Muscle layer of duodenum (tissue), 2 donors: ENCODE measurements at regions not wholly inside any gene's neighbourhood (a gene's known extent, or its start where the extent isn't known, plus 50 kb on each side); places are given as distances from the start of the nearest gene placed in this dataset.
"Not testable (repeated sequence)": the region's sequence is repeated elsewhere in the genome, so short reads cannot be mapped to it uniquely, and the experiment has no call there.

Experiments
- H3K27ac ChIP-seq: one replicate; pipeline ENCODE4 v1.7.0; 2013; ENCODE audit warnings: mild to moderate bottlenecking, low read length
- H3K27me3 ChIP-seq: one replicate; pipeline ENCODE4 v1.7.0; 2013; ENCODE audit warnings: low read depth, mild to moderate bottlenecking, control low read depth, low read length
- H3K36me3 ChIP-seq, 2 donors: one replicate each; pipeline ENCODE4 v1.7.0; 2013; ENCODE audit warnings: low read length in 2 of 2, control low read depth in 1 of 2, mild to moderate bottlenecking in 1 of 2; ENCODE audit not compliant: insufficient read depth in 2 of 2, control insufficient read depth in 1 of 2
- H3K4me1 ChIP-seq, 2 donors: one replicate each; pipeline ENCODE4 v1.7.0; 2013; ENCODE audit warnings: low read length in 2 of 2, mild to moderate bottlenecking in 2 of 2, control low read depth in 1 of 2, moderate library complexity in 1 of 2; ENCODE audit not compliant: insufficient read depth in 2 of 2, control insufficient read depth in 1 of 2
- H3K4me3 ChIP-seq, 2 donors: one replicate each; pipeline ENCODE4 v1.7.0; 2013; ENCODE audit warnings: low read length in 2 of 2, low read depth in 1 of 2, mild to moderate bottlenecking in 1 of 2
- H3K9me3 ChIP-seq, 2 donors: one replicate each; pipeline ENCODE4 v1.7.0; 2013; ENCODE audit warnings: low read length in 2 of 2, control low read depth in 1 of 2, mild to moderate bottlenecking in 1 of 2; ENCODE audit not compliant: control insufficient read depth in 1 of 2
- donor health status: healthy.

DNA sequence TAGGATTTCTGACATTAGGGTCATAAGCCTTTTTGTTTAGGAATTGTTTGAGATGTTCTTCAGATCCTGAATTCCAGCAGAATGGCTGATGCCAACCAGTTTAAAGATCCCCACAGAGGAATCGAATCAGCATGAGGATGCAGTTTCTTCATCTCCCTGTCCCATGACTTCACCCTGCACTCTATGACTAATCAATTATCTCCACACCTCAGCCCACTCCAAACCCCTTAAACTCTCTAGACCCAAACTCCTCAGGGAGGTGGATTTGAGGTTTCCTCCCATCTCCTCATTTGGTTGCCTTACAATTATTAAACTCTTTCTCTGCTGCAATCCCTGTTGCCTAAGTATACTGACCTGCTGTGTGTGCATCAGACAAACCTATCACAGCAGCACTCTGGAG lies 86.5 kb upstream of the CRY1 start:
- H3K36me3 ChIP-seq: no peaks in the 10 kb centered on the region
- no peaks in the 10 kb centered on the region for H3K27me3 ChIP-seq
- no peak overlapping the region for H3K27ac ChIP-seq
- H3K9me3 ChIP-seq: no peaks in the 10 kb centered on the region
- no peaks in the 10 kb centered on the region for H3K4me1 ChIP-seq
- H3K4me3 ChIP-seq: no peak overlapping the region

- H3K4me1 ChIP-seq: no peaks in the 10 kb centered on the region
- no peak overlapping the region for H3K4me3 ChIP-seq
- H3K36me3 ChIP-seq: no peaks in the 10 kb centered on the region
- H3K27me3 ChIP-seq: no peaks in the 10 kb centered on the region
- no peaks in the 10 kb centered on the region for H3K9me3 ChIP-seq
- H3K27ac ChIP-seq: no peak overlapping the region
Measured at GRCh38 chr12:107180272-107180671, 86.9 kb upstream of the CRY1 start.

DNA sequence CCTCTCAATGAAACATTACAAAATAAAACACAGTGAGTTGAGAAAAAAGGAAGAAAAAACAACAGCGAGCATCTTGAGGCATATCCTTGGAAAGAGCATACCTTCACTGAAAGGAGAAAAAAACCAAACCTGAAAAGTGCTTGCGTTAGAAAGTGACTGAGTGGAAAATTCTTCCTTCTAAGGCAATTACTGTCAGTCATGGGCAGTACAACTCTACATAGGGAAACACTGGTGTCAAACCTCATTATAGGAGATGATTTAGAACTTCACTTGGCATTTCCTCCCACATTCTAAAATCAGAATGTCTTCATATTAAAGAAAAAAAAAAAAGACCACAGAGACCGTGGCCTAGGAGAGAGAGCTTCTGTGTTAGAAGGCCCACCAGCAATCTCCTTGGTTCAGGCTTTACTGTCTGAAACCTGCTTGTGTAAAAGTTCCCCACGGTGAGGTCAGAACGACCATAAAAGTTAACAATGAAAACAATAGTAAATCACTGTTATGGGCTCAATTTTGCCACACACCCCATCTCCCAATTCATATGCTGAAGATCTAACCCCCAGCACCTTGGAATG lies 91.1 kb upstream of the CRY1 start:
- Histone ChIP-seq H3K4me3 (no peak overlapping the region), H3K27ac (no peak overlapping the region), H3K36me3 (no peaks in the 10 kb centered on the region), H3K9me3 (peaks cover 4 to 6% of the 10 kb centered on the region in 2 donors), H3K4me1 (no peaks in the 10 kb centered on the region), H3K27me3 (no peaks in the 10 kb centered on the region)

DNA sequence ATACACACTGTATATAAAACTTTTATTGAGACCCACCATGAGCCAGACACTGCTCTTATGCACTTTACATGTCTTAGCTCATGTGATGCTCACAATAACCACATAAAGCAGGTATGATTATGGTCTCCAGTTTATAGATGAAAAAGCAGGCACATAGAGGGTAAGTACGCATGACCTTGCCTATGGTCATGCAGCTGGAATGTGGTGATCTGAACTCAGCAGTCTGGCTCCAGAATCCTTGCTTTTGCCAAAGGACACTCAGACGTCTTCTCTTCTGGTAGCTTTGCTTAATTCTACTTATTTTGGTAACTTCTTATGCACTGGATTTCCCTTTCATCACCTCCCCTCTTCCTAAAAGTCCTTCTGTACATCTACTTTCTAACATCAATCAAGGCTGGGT lies 103.3 kb upstream of the CRY1 start:
- Histone ChIP-seq H3K27me3 (no peaks in the 10 kb centered on the region), H3K4me1 (no peaks in the 10 kb centered on the region), H3K27ac (no peak overlapping the region), H3K4me3 (no peak overlapping the region), H3K36me3 (no peaks in the 10 kb centered on the region), H3K9me3 (no peaks in the 10 kb centered on the region)

DNA sequence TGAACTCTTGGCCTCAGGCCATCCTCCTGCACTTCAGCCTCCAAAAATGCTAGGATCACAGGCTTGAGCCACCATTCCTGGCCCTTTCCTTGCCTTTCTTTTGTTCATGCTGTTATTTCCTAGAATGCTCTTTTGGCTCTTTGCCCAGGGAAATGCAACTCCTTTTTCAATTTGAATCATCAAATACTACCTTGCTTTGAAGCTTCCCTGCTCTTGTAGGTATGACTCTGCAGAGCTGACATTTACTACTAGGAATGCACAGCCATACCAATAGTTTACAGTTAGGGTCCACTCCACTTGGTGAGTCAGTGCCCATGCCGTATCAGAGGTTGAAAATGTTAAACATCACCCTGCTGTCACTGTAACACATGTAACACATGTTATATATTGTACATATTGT lies 107.0 kb upstream of the CRY1 start:
- Histone ChIP-seq H3K9me3 (no peaks in the 10 kb centered on the region), H3K4me1 (no peaks in the 10 kb centered on the region), H3K27me3 (no peaks in the 10 kb centered on the region), H3K27ac (no peak overlapping the region), H3K4me3 (no peak overlapping the region), H3K36me3 (no peaks in the 10 kb centered on the region)

- H3K27ac ChIP-seq: no peak overlapping the region
- no peaks in the 10 kb centered on the region for H3K4me1 ChIP-seq
- no peak overlapping the region for H3K4me3 ChIP-seq
- no peaks in the 10 kb centered on the region for H3K27me3 ChIP-seq
- H3K36me3 ChIP-seq: no peaks in the 10 kb centered on the region
- H3K9me3 ChIP-seq: no peaks in the 10 kb centered on the region
Measured at GRCh38 chr12:107207931-107208525, 114.7 kb upstream of the CRY1 start.

DNA sequence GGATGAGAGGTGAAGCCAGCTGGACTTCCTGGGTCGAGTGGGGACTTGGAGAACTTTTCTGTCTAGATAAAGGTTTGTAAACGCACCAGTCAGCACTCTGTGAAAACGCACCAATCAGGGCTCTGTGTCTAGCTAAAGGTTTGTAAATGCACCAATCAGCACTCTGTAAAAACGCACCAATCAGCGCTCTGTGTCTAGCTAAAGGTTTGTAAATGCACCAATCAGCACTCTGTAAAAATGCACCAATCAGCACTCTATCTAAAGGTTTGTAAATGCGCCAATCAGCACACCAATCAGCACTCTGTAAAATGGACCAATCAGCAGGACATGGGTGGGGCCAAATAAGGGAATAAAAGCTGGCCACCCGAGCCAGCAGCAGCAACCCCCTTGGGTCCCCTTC lies 116.4 kb upstream of the CRY1 start:
- H3K27me3 ChIP-seq, H3K36me3 ChIP-seq, H3K4me1 ChIP-seq, H3K9me3 ChIP-seq, H3K4me3 ChIP-seq, H3K27ac ChIP-seq: not testable (repeated sequence)

- H3K4me1 ChIP-seq, H3K4me3 ChIP-seq, H3K9me3 ChIP-seq, H3K36me3 ChIP-seq, H3K27ac ChIP-seq, H3K27me3 ChIP-seq: not testable (repeated sequence)
Measured at GRCh38 chr12:107214373-107214773, 121.0 kb upstream of the CRY1 start.

- not testable (repeated sequence) for H3K27me3 ChIP-seq, H3K36me3 ChIP-seq, H3K9me3 ChIP-seq, H3K27ac ChIP-seq, H3K4me1 ChIP-seq, H3K4me3 ChIP-seq
Measured at GRCh38 chr12:107216411-107216810, 123.1 kb upstream of the CRY1 start.

DNA sequence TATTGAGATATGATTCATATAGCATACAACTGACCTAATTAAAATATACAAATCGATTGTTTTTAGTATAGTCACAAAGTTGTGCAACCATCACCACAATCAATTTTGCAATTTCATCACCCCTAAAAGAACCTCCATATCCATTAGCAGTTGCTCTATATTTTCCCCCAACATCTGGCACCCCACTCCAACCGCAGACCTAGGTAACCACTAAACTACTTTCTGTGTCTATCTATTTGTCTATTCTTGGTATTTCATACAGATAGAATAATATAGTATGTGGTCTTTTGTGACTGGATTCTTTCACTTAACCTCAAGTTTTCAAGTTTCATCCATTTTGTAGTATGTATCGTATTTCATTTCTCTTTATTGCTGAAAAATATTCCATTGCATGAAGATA lies 126.0 kb upstream of the CRY1 start:
- no peak overlapping the region for H3K27ac ChIP-seq
- H3K36me3 ChIP-seq: no peaks in the 10 kb centered on the region
- H3K4me1 ChIP-seq: no peaks in the 10 kb centered on the region
- no peaks in the 10 kb centered on the region for H3K27me3 ChIP-seq
- H3K9me3 ChIP-seq: no peaks in the 10 kb centered on the region
- H3K4me3 ChIP-seq: no peak overlapping the region

DNA sequence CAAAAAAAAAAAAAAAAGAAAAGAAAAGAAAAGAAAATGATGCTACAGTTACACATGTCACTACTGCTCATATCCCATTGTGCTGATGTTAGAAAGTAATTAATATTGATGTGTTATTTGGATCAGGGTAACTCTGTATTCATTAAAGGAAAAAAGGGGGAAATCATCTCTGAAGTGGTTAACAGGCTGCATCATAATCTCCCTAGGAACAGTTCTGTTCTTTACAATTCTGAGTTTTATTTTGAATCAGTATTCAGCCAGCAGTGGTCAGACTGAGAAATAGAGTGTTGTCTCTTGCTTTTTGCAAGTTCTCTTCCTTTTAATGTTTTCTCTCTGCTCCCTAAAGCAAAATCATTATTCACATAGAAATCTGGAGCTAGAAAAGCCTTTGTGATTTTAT lies 128.6 kb upstream of the CRY1 start:
- no peaks in the 10 kb centered on the region for H3K9me3 ChIP-seq
- no peaks in the 10 kb centered on the region for H3K4me1 ChIP-seq
- H3K27me3 ChIP-seq: no peaks in the 10 kb centered on the region
- no peak overlapping the region for H3K4me3 ChIP-seq
- H3K36me3 ChIP-seq: no peaks in the 10 kb centered on the region
- H3K27ac ChIP-seq: no peak overlapping the region

GRCh38 chr12:107223821-107224220 lies 130.5 kb upstream of the CRY1 start:
- no peaks in the 10 kb centered on the region for H3K4me1 ChIP-seq
- H3K36me3 ChIP-seq: no peaks in the 10 kb centered on the region
- no peaks in the 10 kb centered on the region for H3K27me3 ChIP-seq
- H3K27ac ChIP-seq: no peak overlapping the region
- H3K9me3 ChIP-seq: no peaks in the 10 kb centered on the region
- no peak overlapping the region for H3K4me3 ChIP-seq
